GM19452 (cell line): ENCODE measurements at regions not wholly inside any gene's neighbourhood (a gene's known extent, or its start where the extent isn't known, plus 50 kb on each side); places are given as distances from the start of the nearest gene placed in this dataset.

Experiments used
- ATAC-seq: cut with Tn5 transposase; IDR thresholded peaks from one replicate; pipeline ENCODE4 v1.9.1; 2021; ENCODE audit not compliant: unreplicated experiment

GRCh38 chr4:113849771-113850170 lies 88.2 kb upstream of the CAMK2D start:
- no peak for ATAC-seq

GRCh38 chr4:113847710-113848109 lies 86.2 kb upstream of the CAMK2D start:
- ATAC-seq: no peak

- ATAC-seq: no peak
These were observed 84.9 kb upstream of the CAMK2D start for GRCh38 chr4:113846433-113846832.

GRCh38 chr4:113845138-113845537 lies 83.6 kb upstream of the CAMK2D start:
- no peak for ATAC-seq

GRCh38 chr4:113844369-113844768 lies 82.8 kb upstream of the CAMK2D start:
- no peak for ATAC-seq

GRCh38 chr4:113840861-113841260 lies 79.3 kb upstream of the CAMK2D start:
- ATAC-seq: no peak

GRCh38 chr4:113838460-113838859 lies 76.9 kb upstream of the CAMK2D start:
- ATAC-seq: no peak

- peak; percentile 100 for ATAC-seq
These were observed 75.9 kb upstream of the CAMK2D start for GRCh38 chr4:113837397-113837796.

GRCh38 chr4:113835005-113835404 lies 73.5 kb upstream of the CAMK2D start:
- no peak for ATAC-seq

- no peak for ATAC-seq
These were observed 72.8 kb upstream of the CAMK2D start for GRCh38 chr4:113834298-113834697.

GRCh38 chr4:113832803-113833202 lies 71.3 kb upstream of the CAMK2D start:
- no peak for ATAC-seq

GRCh38 chr4:113831457-113831856 lies 69.9 kb upstream of the CAMK2D start:
- ATAC-seq: no peak

- ATAC-seq: no peak
These were observed 67.2 kb upstream of the CAMK2D start for GRCh38 chr4:113828702-113829101.

GRCh38 chr4:113827285-113827684 lies 65.7 kb upstream of the CAMK2D start:
- no peak for ATAC-seq

GRCh38 chr4:113826421-113826820 lies 64.9 kb upstream of the CAMK2D start:
- ATAC-seq: no peak

- peak; percentile 62 for ATAC-seq
These were observed 63.7 kb upstream of the CAMK2D start for GRCh38 chr4:113825272-113825671.

GRCh38 chr4:113824396-113824795 lies 62.9 kb upstream of the CAMK2D start:
- ATAC-seq: no peak

- peak; percentile 65 for ATAC-seq
These were observed 61.7 kb upstream of the CAMK2D start for GRCh38 chr4:113823291-113823659.

- ATAC-seq: peak; percentile 72
These were observed 61.2 kb upstream of the CAMK2D start for GRCh38 chr4:113822555-113823290.

GRCh38 chr4:113821856-113822255 lies 60.3 kb upstream of the CAMK2D start:
- ATAC-seq: no peak

- no peak for ATAC-seq
These were observed 58.6 kb upstream of the CAMK2D start for GRCh38 chr4:113820108-113820507.

- ATAC-seq: no peak
These were observed 54.3 kb upstream of the CAMK2D start for GRCh38 chr4:113815826-113816225.

GRCh38 chr4:113811359-113811758 lies 49.8 kb upstream of the CAMK2D start:
- no peak for ATAC-seq
